HCT116 (cell line): ENCODE measurements at regions not wholly inside any gene's neighbourhood (a gene's known extent, or its start where the extent isn't known, plus 50 kb on each side); places are given as distances from the start of the nearest gene placed in this dataset.

Experiments
- ATAC-seq: fragments of 200-7000 bp; cut with Tn5 transposase; 2 replicates; pipeline ENCODE4 v1.9.1; 2020; ENCODE audit warnings: mild to moderate bottlenecking, moderate library complexity
- BruUV-seq: library from RNA; stranded (reverse); fragments of 400-500 nt; replicated peaks from 2 replicates; lab custom pipeline; 2021; lab: Mats Ljungman, UMichigan
- CTCF ChIA-PET: fragments of 300-600 bp; sonication (Branson Sonifier 250); formaldehyde crosslinking; loops from one replicate; lab custom pipeline; 2021; ENCODE audit warnings: antibody characterized with exemption; lab: Charles Lee
- POLR2A ChIA-PET: fragments of 300-600, 350-600 bp; sonication (Branson Sonifier 250); formaldehyde crosslinking; loops from one replicate; lab custom pipeline; 2021; ENCODE audit warnings: antibody characterized with exemption; lab: Charles Lee
- RAD21 ChIA-PET, 2 experiments: fragments of 300-600 bp; sonication (Branson Sonifier 250); formaldehyde crosslinking; loops; one replicate each; lab custom pipeline; 2023; ENCODE audit warnings: low total read pairs in 2 of 2; ENCODE audit not compliant: uncharacterized antibody in 2 of 2, unreplicated experiment in 2 of 2, low non-redundant PET in 1 of 2; lab: Charles Lee
- DNase-seq: peaks from one replicate; pipeline ENCODE4 v3.0.0-alpha.2; 2010; ENCODE audit warnings: low read depth, low spot score
- H2AFZ ChIP-seq: fragments of 200-600 bp; shearing (Covaris generic), sonication (generic); 2 replicates; pipeline ENCODE4 v1.6.1; 2017; ENCODE audit warnings: low read depth, mixed run types, mixed read lengths, antibody characterized with exemption, low read length; ENCODE audit not compliant: poor library complexity, severe bottlenecking
- H3K27ac ChIP-seq: 2 replicates; pipeline ENCODE4 v1.5.1; 2012; ENCODE audit warnings: low read depth, low read length
- H3K27me3 ChIP-seq: fragments of 200-600 bp; sonication (generic); 2 replicates; pipeline ENCODE4 v1.6.1; 2016; ENCODE audit warnings: mixed run types, low read length, mixed read lengths; ENCODE audit not compliant: insufficient read depth
- H3K36me3 ChIP-seq, 2 experiments: fragments of 200-500 bp in 1 of 2; fragments of 200-600 bp in 1 of 2; sonication (Bioruptor generic) in 1 of 2; sonication (generic) in 1 of 2; 2 replicates each; pipeline versions ENCODE4 v1.5.1 to v1.6.1; 2014 to 2016; ENCODE audit warnings: low read length in 2 of 2, inconsistent platforms in 1 of 2, mixed read lengths in 1 of 2, mixed run types in 1 of 2; ENCODE audit not compliant: insufficient read depth in 2 of 2, control insufficient read depth in 1 of 2
- H3K4me1 ChIP-seq, 2 experiments: fragments of 200-600 bp in 1 of 2; sonication (generic) in 1 of 2; 2 replicates each; pipeline versions ENCODE4 v1.5.1 to v1.6.1; 2012 to 2017; ENCODE audit warnings: low read length in 2 of 2, inconsistent platforms in 1 of 2, mild to moderate bottlenecking in 1 of 2, mixed read lengths in 1 of 2, mixed run types in 1 of 2, moderate library complexity in 1 of 2; ENCODE audit not compliant: insufficient read depth in 2 of 2, control insufficient read depth in 1 of 2
- H3K4me2 ChIP-seq: fragments of 200-600 bp; sonication (generic); 2 replicates; pipeline ENCODE4 v1.6.1; 2017; ENCODE audit warnings: mixed run types, low read length, mixed read lengths
- H3K4me3 ChIP-seq, 2 experiments: fragments of 200-600 bp in 1 of 2; sonication (generic) in 1 of 2; replicated peaks in 1 of 2; 2 replicates each; pipeline ENCODE4 v1.5.1; 2011 to 2016; ENCODE audit warnings: low read length in 2 of 2, control low read depth in 1 of 2, low read depth in 1 of 2, mild to moderate bottlenecking in 1 of 2, mixed read lengths in 1 of 2, mixed run types in 1 of 2
- H3K79me2 ChIP-seq: fragments of 200-600 bp; sonication (generic); 2 replicates; pipeline ENCODE4 v1.6.1; 2017; ENCODE audit warnings: mild to moderate bottlenecking, mixed run types, low read length, moderate library complexity, mixed read lengths; ENCODE audit not compliant: insufficient read depth
- H3K9ac ChIP-seq: fragments of 200-600 bp; sonication (generic); 2 replicates; pipeline ENCODE4 v1.6.1; 2016; ENCODE audit warnings: low read length, mixed read lengths
- H3K9me2 ChIP-seq: fragments of 200-600 bp; sonication (generic), shearing (Covaris generic); 2 replicates; pipeline ENCODE4 v1.6.1; 2017; ENCODE audit warnings: mixed run types, mild to moderate bottlenecking, moderate library complexity; ENCODE audit not compliant: insufficient read depth
- H3K9me3 ChIP-seq, 2 experiments: fragments of 200-500 bp in 1 of 2; fragments of 200-600 bp in 1 of 2; sonication (Bioruptor generic) in 1 of 2; sonication (generic) in 1 of 2; 2 replicates each; pipeline ENCODE4 v1.6.1; 2014 to 2017; ENCODE audit warnings: low read length in 2 of 2, mixed read lengths in 2 of 2, inconsistent platforms in 1 of 2, low read depth in 1 of 2, mild to moderate bottlenecking in 1 of 2, mixed run types in 1 of 2, moderate library complexity in 1 of 2; ENCODE audit not compliant: control insufficient read depth in 1 of 2, insufficient read depth in 1 of 2
- H4K20me1 ChIP-seq: fragments of 200-600 bp; sonication (generic), shearing (Covaris generic); 2 replicates; pipeline ENCODE4 v1.6.1; 2017; ENCODE audit warnings: mixed run types, mild to moderate bottlenecking, moderate library complexity; ENCODE audit not compliant: insufficient read depth
- CBX3 ChIP-seq: IDR thresholded peaks from 2 replicates; pipeline ENCODE4 v1.6.1; 2012; ENCODE audit warnings: low read depth
- CEBPB ChIP-seq: IDR thresholded peaks from 2 replicates; pipeline ENCODE4 v1.6.1; 2012; ENCODE audit warnings: low read depth
- EZH2 ChIP-seq: fragments of 200-600 bp; sonication (generic); IDR thresholded peaks from 2 replicates; pipeline ENCODE4 v1.6.1; 2017; ENCODE audit warnings: antibody characterized with exemption, mixed run types
- JUND ChIP-seq: IDR thresholded peaks from 2 replicates; pipeline ENCODE4 v1.6.1; 2012
- POLR2A ChIP-seq: IDR thresholded peaks from 2 replicates; pipeline ENCODE4 v1.7.0; 2011; ENCODE audit warnings: borderline replicate concordance; ENCODE audit not compliant: insufficient read depth, insufficient read length; ENCODE audit errors: extremely low read depth
- RAD21 ChIP-seq: IDR thresholded peaks from 2 replicates; pipeline ENCODE4 v1.6.1; 2012; ENCODE audit warnings: low read depth, mild to moderate bottlenecking
- SIN3A ChIP-seq: IDR thresholded peaks from 2 replicates; pipeline ENCODE4 v1.6.1; 2012; ENCODE audit warnings: low read depth
- SRF ChIP-seq: IDR thresholded peaks from 2 replicates; pipeline ENCODE4 v1.6.1; 2012; ENCODE audit warnings: low read depth
- TCF7L2 ChIP-seq: IDR thresholded peaks from 2 replicates; pipeline ENCODE4 v1.7.0; 2011; ENCODE audit warnings: borderline replicate concordance, inconsistent platforms; ENCODE audit not compliant: insufficient read depth, insufficient read length; ENCODE audit errors: extremely low read depth
- intact Hi-C: fragments of 100-400 bp; cut with micrococcal nuclease; formaldehyde crosslinking; loops from 2 replicates; pipeline ENCODE4 v1.10.0; 2022
- TF ChIP-seq, protein P1 (sequence below): IDR thresholded peaks from 2 replicates; pipeline ENCODE4 v1.6.1; 2011; ENCODE audit warnings: mild to moderate bottlenecking, low read length, moderate library complexity; ENCODE audit not compliant: insufficient replicate concordance; ENCODE audit errors: extremely low read depth
- TF ChIP-seq, protein P2 (sequence below): IDR thresholded peaks from 2 replicates; pipeline ENCODE4 v1.6.1; 2012
- TF ChIP-seq, protein P3 (sequence below): IDR thresholded peaks from 2 replicates; pipeline ENCODE4 v1.6.1; 2012; ENCODE audit warnings: low read depth

DNA sequence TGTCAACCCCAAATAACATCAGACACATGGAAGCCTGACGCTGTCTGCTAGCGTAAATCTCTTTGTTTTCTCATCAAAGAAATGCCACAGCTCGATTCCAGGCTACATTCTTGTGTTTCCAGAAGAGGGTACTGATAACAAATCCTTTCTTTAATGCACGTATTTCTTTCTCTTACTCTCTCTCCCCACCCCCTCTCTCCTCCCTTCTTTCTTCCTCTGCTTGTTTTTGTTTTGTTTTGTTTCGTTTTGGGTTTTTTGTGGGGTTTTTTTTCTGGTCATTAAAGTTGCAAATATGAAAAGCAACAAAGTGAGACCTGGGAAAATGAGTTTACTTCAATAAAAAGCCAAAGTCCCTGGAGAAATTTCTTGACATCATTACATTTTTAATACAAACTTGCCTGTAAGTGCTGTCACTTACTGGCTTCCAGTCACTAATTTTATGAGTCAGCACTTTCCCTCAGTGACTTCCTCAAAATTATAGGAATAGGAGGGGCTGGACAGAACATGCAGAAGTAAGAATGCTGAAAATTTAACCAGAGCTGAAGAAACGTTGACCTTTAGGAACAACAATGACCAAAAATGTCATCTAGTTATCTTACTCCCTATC is 106.7 kb upstream of the NABP1 start (continued):
- TF ChIP-seq, protein P1, sequence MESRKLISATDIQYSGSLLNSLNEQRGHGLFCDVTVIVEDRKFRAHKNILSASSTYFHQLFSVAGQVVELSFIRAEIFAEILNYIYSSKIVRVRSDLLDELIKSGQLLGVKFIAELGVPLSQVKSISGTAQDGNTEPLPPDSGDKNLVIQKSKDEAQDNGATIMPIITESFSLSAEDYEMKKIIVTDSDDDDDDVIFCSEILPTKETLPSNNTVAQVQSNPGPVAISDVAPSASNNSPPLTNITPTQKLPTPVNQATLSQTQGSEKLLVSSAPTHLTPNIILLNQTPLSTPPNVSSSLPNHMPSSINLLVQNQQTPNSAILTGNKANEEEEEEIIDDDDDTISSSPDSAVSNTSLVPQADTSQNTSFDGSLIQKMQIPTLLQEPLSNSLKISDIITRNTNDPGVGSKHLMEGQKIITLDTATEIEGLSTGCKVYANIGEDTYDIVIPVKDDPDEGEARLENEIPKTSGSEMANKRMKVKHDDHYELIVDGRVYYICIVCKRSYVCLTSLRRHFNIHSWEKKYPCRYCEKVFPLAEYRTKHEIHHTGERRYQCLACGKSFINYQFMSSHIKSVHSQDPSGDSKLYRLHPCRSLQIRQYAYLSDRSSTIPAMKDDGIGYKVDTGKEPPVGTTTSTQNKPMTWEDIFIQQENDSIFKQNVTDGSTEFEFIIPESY = no peak
- TF ChIP-seq, protein P2, sequence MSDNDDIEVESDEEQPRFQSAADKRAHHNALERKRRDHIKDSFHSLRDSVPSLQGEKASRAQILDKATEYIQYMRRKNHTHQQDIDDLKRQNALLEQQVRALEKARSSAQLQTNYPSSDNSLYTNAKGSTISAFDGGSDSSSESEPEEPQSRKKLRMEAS = peak; percentile 21; the same call in 1 of the 2 replicates
- no peak for TF ChIP-seq CEBPB
- no peak for TF ChIP-seq SIN3A
- TF ChIP-seq, protein P3, sequence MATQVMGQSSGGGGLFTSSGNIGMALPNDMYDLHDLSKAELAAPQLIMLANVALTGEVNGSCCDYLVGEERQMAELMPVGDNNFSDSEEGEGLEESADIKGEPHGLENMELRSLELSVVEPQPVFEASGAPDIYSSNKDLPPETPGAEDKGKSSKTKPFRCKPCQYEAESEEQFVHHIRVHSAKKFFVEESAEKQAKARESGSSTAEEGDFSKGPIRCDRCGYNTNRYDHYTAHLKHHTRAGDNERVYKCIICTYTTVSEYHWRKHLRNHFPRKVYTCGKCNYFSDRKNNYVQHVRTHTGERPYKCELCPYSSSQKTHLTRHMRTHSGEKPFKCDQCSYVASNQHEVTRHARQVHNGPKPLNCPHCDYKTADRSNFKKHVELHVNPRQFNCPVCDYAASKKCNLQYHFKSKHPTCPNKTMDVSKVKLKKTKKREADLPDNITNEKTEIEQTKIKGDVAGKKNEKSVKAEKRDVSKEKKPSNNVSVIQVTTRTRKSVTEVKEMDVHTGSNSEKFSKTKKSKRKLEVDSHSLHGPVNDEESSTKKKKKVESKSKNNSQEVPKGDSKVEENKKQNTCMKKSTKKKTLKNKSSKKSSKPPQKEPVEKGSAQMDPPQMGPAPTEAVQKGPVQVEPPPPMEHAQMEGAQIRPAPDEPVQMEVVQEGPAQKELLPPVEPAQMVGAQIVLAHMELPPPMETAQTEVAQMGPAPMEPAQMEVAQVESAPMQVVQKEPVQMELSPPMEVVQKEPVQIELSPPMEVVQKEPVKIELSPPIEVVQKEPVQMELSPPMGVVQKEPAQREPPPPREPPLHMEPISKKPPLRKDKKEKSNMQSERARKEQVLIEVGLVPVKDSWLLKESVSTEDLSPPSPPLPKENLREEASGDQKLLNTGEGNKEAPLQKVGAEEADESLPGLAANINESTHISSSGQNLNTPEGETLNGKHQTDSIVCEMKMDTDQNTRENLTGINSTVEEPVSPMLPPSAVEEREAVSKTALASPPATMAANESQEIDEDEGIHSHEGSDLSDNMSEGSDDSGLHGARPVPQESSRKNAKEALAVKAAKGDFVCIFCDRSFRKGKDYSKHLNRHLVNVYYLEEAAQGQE = no peak
- TF ChIP-seq, all 23 proteins: peak for 5

DNA sequence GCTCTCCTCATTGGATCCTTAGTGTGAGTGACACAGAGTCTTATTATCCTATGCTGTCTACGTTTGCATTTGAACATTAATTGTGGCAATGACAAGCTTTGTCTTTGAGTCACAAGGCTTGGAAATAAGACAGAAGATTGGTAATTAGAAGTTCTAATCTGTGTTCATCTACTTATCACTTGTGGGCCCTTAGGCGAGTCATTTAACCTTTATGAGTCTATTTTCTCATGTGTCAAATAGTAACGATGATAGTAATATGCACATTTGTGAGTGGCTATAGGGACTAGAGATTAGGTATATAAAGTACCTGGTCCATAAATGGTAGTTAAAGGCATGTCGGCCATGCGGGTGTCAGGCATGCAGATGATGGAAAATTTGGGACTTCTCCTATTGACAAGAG is 105.6 kb upstream of the NABP1 start:
- no peak overlapping the region for H3K9ac ChIP-seq
- H2AFZ ChIP-seq = no peak overlapping the region
- H3K4me2 ChIP-seq = no peak overlapping the region
- H3K36me3 ChIP-seq = no peaks in the 10 kb centered on the region
- RAD21 ChIA-PET = interaction anchor here in 1 of 2 experiments (0.6 kb wide), 1 partner anchor 105 kb away, joined by 4 read pairs; no protein-coding TSS in a partner anchor
- no peaks in the 10 kb centered on the region for H3K79me2 ChIP-seq
- POLR2A ChIA-PET = interaction anchor here (1.9 kb wide), 1 partner anchor 106 kb away, joined by 10 read pairs; the partner anchor contains the start of gene NABP1
- H3K9me2 ChIP-seq = no peaks in the 10 kb centered on the region
- no peaks in the 10 kb centered on the region for H3K9me3 ChIP-seq
- TF ChIP-seq RAD21 (no peak), EZH2 (no peak), JUND (no peak), TCF7L2 (no peak), CBX3 (no peak), POLR2A (no peak), SRF (no peak)
- TF ChIP-seq, protein P3 = no peak
- no peak overlapping the region for H3K27ac ChIP-seq
- CTCF ChIA-PET = no interaction called here
- ATAC-seq = no peak
- intact Hi-C loops = no loop called here
- H3K4me3 ChIP-seq = no peak overlapping the region
- no peaks in the 10 kb centered on the region for H3K27me3 ChIP-seq
- H3K4me1 ChIP-seq = peaks cover 2 to 21% of the 10 kb centered on the region in 2 experiments; a peak in 3 of 4 replicates
- DNase-seq = no peak
- BruUV-seq = no TSS peak
- no peaks in the 10 kb centered on the region for H4K20me1 ChIP-seq
